ENCODE measurements at regions not wholly inside any gene's neighbourhood (a gene's known extent, or its start where the extent isn't known, plus 50 kb on each side); places are given as distances from the start of the nearest gene placed in this dataset.

DNA sequence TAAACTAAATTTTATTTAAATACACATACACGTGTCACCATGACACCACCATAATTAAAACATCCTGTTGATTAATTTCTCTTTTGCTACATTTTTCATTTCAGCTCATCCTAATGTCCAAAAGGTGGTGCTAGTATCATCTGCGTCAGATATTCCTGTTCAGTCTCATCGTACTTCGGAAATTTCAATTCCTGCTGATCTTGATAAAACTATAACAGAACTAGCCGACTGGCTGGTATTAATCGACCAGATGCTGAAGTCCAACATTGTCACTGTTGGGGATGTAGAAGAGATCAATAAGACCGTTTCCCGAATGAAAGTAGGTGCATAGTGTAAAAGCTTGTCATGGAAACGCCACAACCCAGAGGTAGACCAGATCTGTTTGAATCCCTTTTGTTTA lies 263.4 kb downstream of the UTRN start:
- Histone ChIP-seq H3K36me3 (ENCODE audit: insufficient read depth, low read length, poor library complexity, severe bottlenecking) (peaks cover 4% of the 10 kb centered on the region), H3K4me3 (ENCODE audit: low read depth, low read length, poor library complexity, severe bottlenecking) (no peak overlapping the region), H3K4me1 (ENCODE audit: insufficient read depth, low read length, poor library complexity, severe bottlenecking) (no peaks in the 10 kb centered on the region), H3K27ac (ENCODE audit: low read depth, low read length, poor library complexity, severe bottlenecking) (no peak overlapping the region), H3K9me3 (ENCODE audit: low read depth, low read length, poor library complexity, severe bottlenecking) (no peaks in the 10 kb centered on the region), H3K27me3 (replicated peaks; ENCODE audit: insufficient read depth, low read depth, low read length, poor library complexity) (no peaks in the 10 kb centered on the region)
- TF ChIP-seq EZH2 (IDR thresholded peaks at IDR 0.05; ENCODE audit: borderline replicate concordance, low read depth, low read length, poor library complexity, severe bottlenecking): no peak
- TF ChIP-seq, protein P1, sequence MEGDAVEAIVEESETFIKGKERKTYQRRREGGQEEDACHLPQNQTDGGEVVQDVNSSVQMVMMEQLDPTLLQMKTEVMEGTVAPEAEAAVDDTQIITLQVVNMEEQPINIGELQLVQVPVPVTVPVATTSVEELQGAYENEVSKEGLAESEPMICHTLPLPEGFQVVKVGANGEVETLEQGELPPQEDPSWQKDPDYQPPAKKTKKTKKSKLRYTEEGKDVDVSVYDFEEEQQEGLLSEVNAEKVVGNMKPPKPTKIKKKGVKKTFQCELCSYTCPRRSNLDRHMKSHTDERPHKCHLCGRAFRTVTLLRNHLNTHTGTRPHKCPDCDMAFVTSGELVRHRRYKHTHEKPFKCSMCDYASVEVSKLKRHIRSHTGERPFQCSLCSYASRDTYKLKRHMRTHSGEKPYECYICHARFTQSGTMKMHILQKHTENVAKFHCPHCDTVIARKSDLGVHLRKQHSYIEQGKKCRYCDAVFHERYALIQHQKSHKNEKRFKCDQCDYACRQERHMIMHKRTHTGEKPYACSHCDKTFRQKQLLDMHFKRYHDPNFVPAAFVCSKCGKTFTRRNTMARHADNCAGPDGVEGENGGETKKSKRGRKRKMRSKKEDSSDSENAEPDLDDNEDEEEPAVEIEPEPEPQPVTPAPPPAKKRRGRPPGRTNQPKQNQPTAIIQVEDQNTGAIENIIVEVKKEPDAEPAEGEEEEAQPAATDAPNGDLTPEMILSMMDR (conservative IDR thresholded peaks at IDR 0.05; ENCODE audit: low read depth, low read length): peak; percentile 60
- CTCF ChIA-PET: interaction anchor here (0.7 to 1.0 kb wide), 3 partner anchors 1085 to 1339 kb away, joined by 3 read pairs; no protein-coding TSS in a partner anchor
- intact Hi-C loops (cut with micrococcal nuclease; ENCODE audit: unreplicated experiment): no loop called here
- DNase-seq (ENCODE audit: low spot score): peak; percentile 44
- no TSS peak for BruUV-seq (replicated peaks)
- POLR2A ChIA-PET (ENCODE audit: low non-redundant PET): no interaction called here

- TF ChIP-seq, protein P1 (conservative IDR thresholded peaks at IDR 0.05; ENCODE audit: low read depth, low read length): no peak
- no peak for TF ChIP-seq EZH2 (IDR thresholded peaks at IDR 0.05; ENCODE audit: borderline replicate concordance, low read depth, low read length, poor library complexity, severe bottlenecking)
- no peaks in the 10 kb centered on the region for H3K27me3 ChIP-seq (replicated peaks; ENCODE audit: insufficient read depth, low read depth, low read length, poor library complexity)
- no peaks in the 10 kb centered on the region for H3K4me1 ChIP-seq (ENCODE audit: insufficient read depth, low read length, poor library complexity, severe bottlenecking)
- intact Hi-C loops (cut with micrococcal nuclease; ENCODE audit: unreplicated experiment): no loop called here
- no TSS peak for BruUV-seq (replicated peaks)
- ChIA-PET CTCF (no interaction called here), POLR2A (ENCODE audit: low non-redundant PET) (no interaction called here)
- H3K27ac ChIP-seq (ENCODE audit: low read depth, low read length, poor library complexity, severe bottlenecking): no peak overlapping the region
- H3K9me3 ChIP-seq (ENCODE audit: low read depth, low read length, poor library complexity, severe bottlenecking): no peaks in the 10 kb centered on the region
- H3K4me3 ChIP-seq (ENCODE audit: low read depth, low read length, poor library complexity, severe bottlenecking): no peak overlapping the region
- DNase-seq (ENCODE audit: low spot score): no peak
- peaks cover 4% of the 10 kb centered on the region for H3K36me3 ChIP-seq (ENCODE audit: insufficient read depth, low read length, poor library complexity, severe bottlenecking)
Measured at GRCh38 chr6:144549837-144550747, 265.0 kb downstream of the UTRN start.

GRCh38 chr6:144551339-144551738 lies 266.2 kb downstream of the UTRN start:
- no peaks in the 10 kb centered on the region for H3K27me3 ChIP-seq (replicated peaks; ENCODE audit: insufficient read depth, low read depth, low read length, poor library complexity)
- H3K36me3 ChIP-seq (ENCODE audit: insufficient read depth, low read length, poor library complexity, severe bottlenecking): peaks cover 4% of the 10 kb centered on the region
- intact Hi-C loops (cut with micrococcal nuclease; ENCODE audit: unreplicated experiment): no loop called here
- POLR2A ChIA-PET (ENCODE audit: low non-redundant PET): no interaction called here
- H3K4me1 ChIP-seq (ENCODE audit: insufficient read depth, low read length, poor library complexity, severe bottlenecking): no peaks in the 10 kb centered on the region
- CTCF ChIA-PET: no interaction called here
- H3K27ac ChIP-seq (ENCODE audit: low read depth, low read length, poor library complexity, severe bottlenecking): no peak overlapping the region
- no peaks in the 10 kb centered on the region for H3K9me3 ChIP-seq (ENCODE audit: low read depth, low read length, poor library complexity, severe bottlenecking)
- BruUV-seq (replicated peaks): no TSS peak
- TF ChIP-seq, protein P1 (conservative IDR thresholded peaks at IDR 0.05; ENCODE audit: low read depth, low read length): no peak
- no peak for TF ChIP-seq EZH2 (IDR thresholded peaks at IDR 0.05; ENCODE audit: borderline replicate concordance, low read depth, low read length, poor library complexity, severe bottlenecking)
- DNase-seq (ENCODE audit: low spot score): no peak
- H3K4me3 ChIP-seq (ENCODE audit: low read depth, low read length, poor library complexity, severe bottlenecking): no peak overlapping the region
